ENCODE measurements at regions not wholly inside any gene's neighbourhood (a gene's known extent, or its start where the extent isn't known, plus 50 kb on each side); places are given as distances from the start of the nearest gene placed in this dataset.

DNA sequence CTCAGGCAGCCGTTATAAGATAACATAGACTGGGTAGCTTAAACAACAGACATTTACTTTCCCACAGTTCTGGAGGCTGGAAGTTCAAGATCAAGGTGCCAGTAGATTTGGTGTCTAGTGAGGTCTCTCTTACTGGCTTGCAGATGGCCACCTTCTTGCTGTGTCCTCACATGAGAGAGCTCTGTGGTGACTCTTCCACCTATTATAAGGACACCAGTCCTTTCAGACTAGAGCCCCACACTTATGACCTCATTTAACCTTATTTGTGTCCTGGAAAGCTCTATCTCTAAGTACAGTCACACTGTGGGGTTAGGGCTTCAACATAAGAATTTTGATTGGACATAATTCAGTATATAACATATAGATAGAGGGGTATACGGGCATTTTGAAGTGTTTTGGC lies 245.0 kb downstream of the UTRN start:
- TF ChIP-seq POLR2A (IDR thresholded peaks at IDR 0.05) (no peak), POLR2AphosphoS5 (IDR thresholded peaks at IDR 0.05) (no peak)
- TF ChIP-seq, protein P1, sequence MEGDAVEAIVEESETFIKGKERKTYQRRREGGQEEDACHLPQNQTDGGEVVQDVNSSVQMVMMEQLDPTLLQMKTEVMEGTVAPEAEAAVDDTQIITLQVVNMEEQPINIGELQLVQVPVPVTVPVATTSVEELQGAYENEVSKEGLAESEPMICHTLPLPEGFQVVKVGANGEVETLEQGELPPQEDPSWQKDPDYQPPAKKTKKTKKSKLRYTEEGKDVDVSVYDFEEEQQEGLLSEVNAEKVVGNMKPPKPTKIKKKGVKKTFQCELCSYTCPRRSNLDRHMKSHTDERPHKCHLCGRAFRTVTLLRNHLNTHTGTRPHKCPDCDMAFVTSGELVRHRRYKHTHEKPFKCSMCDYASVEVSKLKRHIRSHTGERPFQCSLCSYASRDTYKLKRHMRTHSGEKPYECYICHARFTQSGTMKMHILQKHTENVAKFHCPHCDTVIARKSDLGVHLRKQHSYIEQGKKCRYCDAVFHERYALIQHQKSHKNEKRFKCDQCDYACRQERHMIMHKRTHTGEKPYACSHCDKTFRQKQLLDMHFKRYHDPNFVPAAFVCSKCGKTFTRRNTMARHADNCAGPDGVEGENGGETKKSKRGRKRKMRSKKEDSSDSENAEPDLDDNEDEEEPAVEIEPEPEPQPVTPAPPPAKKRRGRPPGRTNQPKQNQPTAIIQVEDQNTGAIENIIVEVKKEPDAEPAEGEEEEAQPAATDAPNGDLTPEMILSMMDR (IDR thresholded peaks at IDR 0.05) = no peak

Data from upper lobe of left lung (tissue), 4 donors.